ENCODE measurements at regions not wholly inside any gene's neighbourhood (a gene's known extent, or its start where the extent isn't known, plus 50 kb on each side); places are given as distances from the start of the nearest gene placed in this dataset.
"Not testable (repeated sequence)": the region's sequence is repeated elsewhere in the genome, so short reads cannot be mapped to it uniquely, and the experiment has no call there.

DNA sequence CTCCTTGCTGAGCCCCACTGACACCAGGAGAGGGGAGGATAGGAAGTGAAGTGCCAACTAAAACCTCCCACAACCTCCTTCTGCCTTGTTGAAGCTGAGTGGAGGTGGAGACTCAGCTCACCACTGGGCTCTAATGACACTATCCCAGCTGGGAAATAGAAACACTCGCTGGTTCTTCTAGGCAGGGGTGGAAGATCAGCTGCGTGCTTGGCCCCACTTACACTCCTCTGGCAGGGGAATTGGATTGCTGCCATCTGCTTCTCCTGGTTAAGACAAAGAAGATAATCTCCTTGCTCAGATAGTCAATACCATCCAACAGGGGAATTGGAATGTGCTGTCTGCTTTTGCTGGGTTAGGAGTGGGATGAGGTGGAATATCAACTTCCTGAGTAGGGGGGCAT, 392.5 kb downstream of the ZNF674 start:
- Histone ChIP-seq H2BK5ac (ENCODE audit: low read depth, low read length, poor library complexity, severe bottlenecking) (no peak overlapping the region), H3K18ac (ENCODE audit: low read depth, low read length) (no peak overlapping the region), H3K9me3 (ENCODE audit: control insufficient read depth, insufficient read depth, low read length) (no peaks in the 10 kb centered on the region), H3K23ac (ENCODE audit: low read depth, low read length) (no peak overlapping the region), H2BK15ac (ENCODE audit: low read depth, low read length) (no peak overlapping the region), H4K5ac (ENCODE audit: low read depth, low read length) (no peak overlapping the region), H3K56ac (ENCODE audit: extremely low read depth, insufficient read depth, low read length) (no peak overlapping the region), H3K4me2 (ENCODE audit: low read depth, low read length) (no peak overlapping the region), H3K36me3 (ENCODE audit: control insufficient read depth, insufficient read depth, low read length) (no peaks in the 10 kb centered on the region), H3K4me1 (ENCODE audit: control insufficient read depth, insufficient read depth, low read length) (no peaks in the 10 kb centered on the region), H2AK5ac (ENCODE audit: low read depth, low read length) (no peak overlapping the region), H2BK120ac (ENCODE audit: low read depth, low read length) (no peak overlapping the region), H3K9me1 (ENCODE audit: insufficient read depth, low read length) (no peaks in the 10 kb centered on the region), H4K91ac (ENCODE audit: insufficient read depth, low read depth, low read length) (no peak overlapping the region), H3K4ac (ENCODE audit: low read depth, low read length) (no peak overlapping the region), H3K14ac (replicated peaks; ENCODE audit: low read depth, low read length) (no peak overlapping the region), H3K9ac (ENCODE audit: low read depth, low read length) (no peak overlapping the region), H3K4me3 (ENCODE audit: insufficient read depth, low read depth, low read length) (no peak overlapping the region), H3K79me1 (ENCODE audit: low read depth in 1 of 2, low read length in 2 of 2) (no peaks in the 10 kb centered on the region), H3K27me3 (ENCODE audit: control insufficient read depth, insufficient read depth, low read length) (peaks cover 7% of the 10 kb centered on the region), H2BK20ac (ENCODE audit: low read depth, low read length) (no peak overlapping the region), H4K20me1 (ENCODE audit: insufficient read depth, low read length) (no peaks in the 10 kb centered on the region), H3K27ac (ENCODE audit: insufficient read depth, low read length) (no peak overlapping the region), H2AK9ac (replicated peaks; ENCODE audit: low read depth, low read length, poor library complexity) (no peak overlapping the region), H2AFZ (replicated peaks; ENCODE audit: low read length, poor library complexity) (no peak overlapping the region), H4K8ac (ENCODE audit: low read depth in 2 of 2, low read length in 2 of 2) (no peak overlapping the region)
- dilution Hi-C loops (cut with HindIII; ENCODE audit: low sequenced_read_pairs, unreplicated experiment) (no loop called here), in situ Hi-C loops (cut with MboI; ENCODE audit: low sequenced_read_pairs) (no loop called here), intact Hi-C loops (cut with micrococcal nuclease) (no loop called here)
- POLR2A ChIA-PET (ENCODE audit: unreplicated experiment): no interaction called here
- CTCF ChIA-PET: no interaction called here
- BruUV-seq (replicated peaks): no TSS peak
- ATAC-seq (ENCODE audit: low read depth) (no peak), DNase-seq (no peak)
- no CpG with 5 or more reads among the region's 2 CpGs for WGBS, 2 experiments (ENCODE audit: extremely low coverage in 2 of 2, insufficient read length in 1 of 2)
- TF ChIP-seq RCOR1 (IDR thresholded peaks at IDR 0.05; ENCODE audit: insufficient replicate concordance, low read length) (no peak), MAFK (IDR thresholded peaks at IDR 0.05; ENCODE audit: low read depth, low read length) (no peak), NFE2L2 (IDR thresholded peaks at IDR 0.05; ENCODE audit: low read depth, low read length) (no peak), MAZ (IDR thresholded peaks at IDR 0.05; ENCODE audit: borderline replicate concordance, low read depth, low read length) (no peak), RAD21 (IDR thresholded peaks at IDR 0.05; ENCODE audit: low read length) (no peak), SMC3 (IDR thresholded peaks at IDR 0.05; ENCODE audit: low read depth, low read length) (no peak), BHLHE40 (IDR thresholded peaks at IDR 0.05; ENCODE audit: low read depth, low read length) (no peak), MXI1 (IDR thresholded peaks at IDR 0.05; ENCODE audit: borderline replicate concordance, low read depth, low read length) (no peak)

- H3K9ac ChIP-seq (ENCODE audit: low read depth, low read length); H2BK20ac ChIP-seq (ENCODE audit: low read depth, low read length); CTCF ChIA-PET; H4K91ac ChIP-seq (ENCODE audit: insufficient read depth, low read depth, low read length); H2BK120ac ChIP-seq (ENCODE audit: low read depth, low read length); H3K14ac ChIP-seq (replicated peaks; ENCODE audit: low read depth, low read length); H3K4ac ChIP-seq (ENCODE audit: low read depth, low read length); H4K8ac ChIP-seq (ENCODE audit: low read depth in 2 of 2, low read length in 2 of 2); H3K4me1 ChIP-seq (ENCODE audit: control insufficient read depth, insufficient read depth, low read length); in situ Hi-C loops (cut with MboI; ENCODE audit: low sequenced_read_pairs); H3K4me3 ChIP-seq (ENCODE audit: insufficient read depth, low read depth, low read length); H3K56ac ChIP-seq (ENCODE audit: extremely low read depth, insufficient read depth, low read length); H4K20me1 ChIP-seq (ENCODE audit: insufficient read depth, low read length); H2AK9ac ChIP-seq (replicated peaks; ENCODE audit: low read depth, low read length, poor library complexity); H3K27ac ChIP-seq (ENCODE audit: insufficient read depth, low read length); H2AK5ac ChIP-seq (ENCODE audit: low read depth, low read length); DNase-seq; H3K36me3 ChIP-seq (ENCODE audit: control insufficient read depth, insufficient read depth, low read length); H4K5ac ChIP-seq (ENCODE audit: low read depth, low read length); POLR2A ChIA-PET (ENCODE audit: unreplicated experiment); H3K79me1 ChIP-seq (ENCODE audit: low read depth in 1 of 2, low read length in 2 of 2); ATAC-seq (ENCODE audit: low read depth); intact Hi-C loops (cut with micrococcal nuclease); H3K9me1 ChIP-seq (ENCODE audit: insufficient read depth, low read length); dilution Hi-C loops (cut with HindIII; ENCODE audit: low sequenced_read_pairs, unreplicated experiment); H2AFZ ChIP-seq (replicated peaks; ENCODE audit: low read length, poor library complexity); H2BK15ac ChIP-seq (ENCODE audit: low read depth, low read length); H3K9me3 ChIP-seq (ENCODE audit: control insufficient read depth, insufficient read depth, low read length); H3K18ac ChIP-seq (ENCODE audit: low read depth, low read length); H2BK5ac ChIP-seq (ENCODE audit: low read depth, low read length, poor library complexity, severe bottlenecking); H3K27me3 ChIP-seq (ENCODE audit: control insufficient read depth, insufficient read depth, low read length); BruUV-seq (replicated peaks); H3K4me2 ChIP-seq (ENCODE audit: low read depth, low read length); H3K23ac ChIP-seq (ENCODE audit: low read depth, low read length): not testable (repeated sequence)
- WGBS, 2 experiments (ENCODE audit: extremely low coverage in 2 of 2, insufficient read length in 1 of 2): no CpG with 5 or more reads among the region's 5 CpGs
Observed at GRCh38 chrX:46151332-46151731, 393.9 kb downstream of the ZNF674 start.

Measured in IMR-90 (cell line).